HG03280 (cell line): ENCODE measurements at regions not wholly inside any gene's neighbourhood (a gene's known extent, or its start where the extent isn't known, plus 50 kb on each side); places are given as distances from the start of the nearest gene placed in this dataset.

Source experiments
- ATAC-seq: cut with Tn5 transposase; IDR thresholded peaks from one replicate; pipeline ENCODE4 v1.9.1; 2021; ENCODE audit warnings: mild to moderate bottlenecking, moderate library complexity; ENCODE audit not compliant: unreplicated experiment

DNA sequence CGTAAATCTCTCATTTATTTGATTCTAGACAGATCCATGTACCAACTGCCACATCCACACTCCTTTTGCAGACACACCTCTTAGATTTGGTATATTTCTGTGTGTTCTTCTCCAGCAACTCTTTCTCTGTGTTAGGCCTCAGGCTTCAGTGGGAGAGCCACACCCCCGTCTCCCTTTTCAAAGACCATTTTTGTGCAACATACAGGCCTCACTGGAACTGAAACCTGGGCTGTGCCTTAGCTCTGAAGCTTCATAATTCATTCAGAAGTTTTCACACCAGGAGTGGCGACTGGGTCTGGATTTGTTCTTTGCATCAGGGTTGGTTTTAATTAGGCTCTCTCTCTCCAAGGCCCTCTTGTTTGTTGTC is 170.2 kb downstream of the THBS2 start:
- ATAC-seq = no peak

- ATAC-seq = no peak
Measured at GRCh38 chr6:169082817-169083507, 170.7 kb downstream of the THBS2 start.

GRCh38 chr6:169082093-169082492 is 171.6 kb downstream of the THBS2 start:
- ATAC-seq = no peak

- ATAC-seq = no peak
Measured at GRCh38 chr6:169081248-169081647, 172.4 kb downstream of the THBS2 start.

- ATAC-seq = no peak
Measured at GRCh38 chr6:169079650-169080049, 174.0 kb downstream of the THBS2 start.

GRCh38 chr6:169078399-169079145 is 175.1 kb downstream of the THBS2 start:
- no peak for ATAC-seq

DNA sequence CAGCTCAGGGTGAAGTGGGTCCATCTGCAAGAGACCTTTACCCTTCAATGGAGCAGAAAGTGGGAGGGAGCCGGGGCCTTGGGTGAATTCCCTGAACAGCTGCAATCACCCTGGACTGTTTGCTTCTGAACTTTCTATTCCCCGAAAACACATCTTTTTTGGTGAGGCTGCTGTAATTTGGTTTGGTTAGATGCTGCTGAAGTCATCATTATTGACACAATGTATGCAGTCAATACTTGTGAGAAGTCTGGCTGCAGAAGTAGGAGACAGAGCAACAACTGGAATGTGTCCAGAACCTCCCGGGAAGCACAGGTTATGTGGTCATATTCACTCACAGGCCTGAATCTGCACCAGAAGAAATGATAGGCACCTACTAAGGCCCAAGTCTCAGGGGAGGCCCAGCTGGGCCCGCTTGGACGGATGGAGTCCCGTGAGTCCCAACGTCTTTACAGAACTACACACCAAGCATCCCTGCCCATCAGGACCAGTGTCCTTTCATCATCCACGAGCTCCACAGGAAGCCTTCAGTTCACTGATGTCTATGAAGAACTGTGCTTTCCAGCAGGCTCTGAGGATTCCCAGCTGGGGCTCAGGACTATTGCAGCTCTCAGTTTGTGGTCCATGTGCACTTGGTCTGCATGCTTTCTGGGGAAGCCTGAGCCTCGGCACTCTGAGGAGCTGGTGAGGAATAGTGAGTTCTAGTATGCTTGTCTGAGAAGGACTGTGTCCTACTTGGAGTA is 177.6 kb downstream of the THBS2 start:
- no peak for ATAC-seq

- no peak for ATAC-seq
Measured at GRCh38 chr6:169075211-169075914, 178.3 kb downstream of the THBS2 start.

- no peak for ATAC-seq
Measured at GRCh38 chr6:169074526-169074925, 179.1 kb downstream of the THBS2 start.

DNA sequence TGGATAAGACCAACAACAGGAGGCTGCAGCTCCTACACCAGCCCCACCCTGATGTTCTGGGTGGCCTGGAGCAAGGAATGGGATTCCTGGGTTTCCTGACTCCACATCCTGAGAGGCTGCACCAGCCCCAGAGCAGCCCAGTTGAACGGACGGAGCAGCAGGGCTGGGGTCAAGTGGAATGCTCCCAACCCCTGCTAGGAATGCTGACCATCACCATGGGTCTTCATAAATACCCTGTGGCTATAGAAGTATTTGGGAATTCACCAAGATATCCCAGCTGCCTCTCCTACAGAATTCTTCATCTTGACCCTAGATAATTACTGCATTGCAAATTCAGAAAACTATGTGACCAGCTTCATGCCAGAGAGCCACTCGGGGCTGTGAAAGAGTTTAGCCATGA is 180.3 kb downstream of the THBS2 start:
- ATAC-seq = no peak

DNA sequence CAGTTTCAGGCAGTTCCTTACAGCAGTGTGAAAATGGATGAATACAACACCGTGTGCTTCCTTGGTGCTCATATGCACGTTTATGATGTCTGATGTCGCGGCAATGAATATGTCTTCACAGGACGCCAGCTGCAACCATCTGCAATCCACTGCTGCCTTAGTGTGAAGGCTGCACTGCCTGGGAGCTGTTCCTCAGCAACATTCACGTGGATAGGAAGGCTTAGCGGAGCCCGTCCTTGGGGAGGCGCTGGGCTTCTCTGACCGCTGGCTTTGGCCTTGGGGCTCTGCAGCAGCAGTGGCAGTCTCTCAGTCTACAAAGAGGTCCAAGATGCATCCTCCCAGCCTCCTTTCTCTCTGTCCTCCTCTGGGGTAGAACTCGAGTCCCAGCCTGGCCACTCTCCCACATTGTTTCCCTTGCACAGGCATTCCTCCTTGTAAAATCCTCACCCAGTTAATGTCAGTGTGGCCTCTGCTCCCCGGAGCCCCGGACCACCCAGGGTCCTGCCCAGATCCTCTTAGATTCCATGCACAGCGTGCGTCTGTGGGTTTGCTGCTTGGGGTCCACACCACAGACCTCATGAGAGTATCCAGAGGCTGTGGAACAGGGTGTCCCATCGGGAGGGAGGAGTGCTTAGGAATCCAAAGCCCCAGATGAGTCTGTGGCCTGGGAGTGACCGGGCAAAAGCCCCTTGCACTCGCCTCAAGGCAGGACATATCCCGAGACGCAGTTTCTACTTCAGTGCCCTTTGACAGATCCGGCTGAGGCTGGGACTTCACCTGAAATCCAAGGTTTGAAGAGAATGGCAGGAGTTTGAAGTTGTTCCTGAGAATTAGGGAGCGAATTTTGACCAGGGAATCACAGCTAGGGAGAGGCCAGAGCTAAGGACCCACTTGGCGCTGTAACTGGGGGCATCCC is 181.3 kb downstream of the THBS2 start:
- no peak for ATAC-seq

DNA sequence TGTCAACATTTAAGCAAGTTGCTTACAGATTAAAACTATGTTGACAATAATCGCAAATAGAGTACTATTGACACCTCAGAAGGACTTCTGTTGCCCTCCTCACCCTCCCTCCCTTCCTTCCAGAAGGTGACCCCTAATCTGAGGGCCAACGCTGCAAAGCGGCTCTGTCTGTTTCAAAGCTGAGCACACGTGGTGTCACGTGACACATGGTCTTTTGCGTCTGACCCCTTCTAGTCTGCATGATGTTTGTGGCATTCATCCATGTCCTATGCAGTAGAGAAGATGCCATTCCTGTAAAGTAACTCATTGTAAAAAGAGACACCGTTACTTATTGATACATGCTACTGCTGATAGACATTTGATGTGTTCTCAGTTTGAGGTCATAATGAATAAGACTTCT is 182.3 kb downstream of the THBS2 start:
- ATAC-seq = no peak

DNA sequence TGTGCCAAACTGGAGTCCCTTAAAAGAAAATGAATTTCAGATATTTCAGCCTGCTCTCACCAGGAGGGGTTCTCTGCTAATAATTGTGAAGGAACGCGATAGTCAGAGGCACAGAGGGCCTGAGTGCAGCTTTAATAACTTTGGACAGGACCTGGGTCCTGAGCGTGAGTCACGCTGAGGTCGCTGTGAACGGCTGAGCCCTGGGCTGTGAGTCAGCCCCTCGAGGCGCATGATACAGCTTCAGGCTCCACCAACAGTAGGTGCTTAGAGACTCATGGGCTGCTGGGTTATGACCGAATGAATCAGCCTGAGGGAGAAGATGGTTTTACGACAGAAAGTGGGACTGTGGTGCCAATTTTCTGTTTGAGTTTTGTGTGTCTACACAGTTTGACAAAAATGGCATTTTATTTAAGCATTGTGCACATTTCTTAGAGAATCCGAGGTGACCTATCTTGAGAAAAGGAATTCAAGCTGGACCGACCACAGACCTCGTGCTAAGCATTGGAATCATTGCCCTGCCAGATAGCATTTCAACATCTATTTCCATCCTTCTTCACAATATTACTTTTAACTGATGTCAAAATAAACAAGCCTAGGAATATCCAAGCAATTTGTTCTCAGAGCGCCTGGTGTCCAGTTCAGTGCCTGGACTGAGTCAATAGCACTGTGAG is 183.0 kb downstream of the THBS2 start:
- no peak for ATAC-seq

DNA sequence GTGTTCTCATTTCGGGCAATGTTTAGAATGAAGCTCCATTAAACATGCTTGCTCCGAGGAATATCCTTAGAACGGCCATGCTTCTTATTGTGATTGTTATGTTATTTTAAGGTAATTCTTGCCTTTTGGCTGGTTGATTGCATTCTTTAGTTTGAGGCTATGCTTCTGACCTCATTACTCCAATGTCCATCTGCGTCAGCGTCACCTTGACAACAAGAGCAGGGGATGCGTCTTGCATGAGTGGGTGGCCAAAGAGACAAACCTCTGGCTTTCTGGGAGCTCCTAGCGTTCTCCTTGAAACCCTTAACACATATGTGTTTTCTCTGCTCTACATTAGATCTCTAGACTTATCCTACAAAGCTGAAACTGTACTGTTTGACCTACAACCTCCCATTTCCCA is 184.3 kb downstream of the THBS2 start:
- no peak for ATAC-seq

DNA sequence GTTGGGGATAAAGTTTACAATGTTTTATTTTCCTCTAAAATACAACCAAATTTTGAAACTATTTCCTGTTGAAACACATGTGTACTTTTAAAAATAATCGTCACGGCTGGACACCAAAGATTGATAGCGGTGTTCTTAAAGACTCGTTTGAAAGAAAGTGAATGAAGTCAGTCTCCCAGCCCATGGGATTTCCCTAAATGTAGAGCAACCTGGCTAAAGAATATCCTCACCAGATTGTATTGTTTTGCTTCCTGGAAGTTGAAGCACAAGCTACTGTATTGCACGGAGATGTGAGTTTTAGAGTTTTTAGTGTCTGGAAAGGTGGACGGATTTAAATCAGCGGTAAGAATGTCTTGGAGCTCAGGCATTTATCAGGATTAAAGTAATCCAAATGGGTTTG is 189.5 kb downstream of the THBS2 start:
- ATAC-seq = no peak

DNA sequence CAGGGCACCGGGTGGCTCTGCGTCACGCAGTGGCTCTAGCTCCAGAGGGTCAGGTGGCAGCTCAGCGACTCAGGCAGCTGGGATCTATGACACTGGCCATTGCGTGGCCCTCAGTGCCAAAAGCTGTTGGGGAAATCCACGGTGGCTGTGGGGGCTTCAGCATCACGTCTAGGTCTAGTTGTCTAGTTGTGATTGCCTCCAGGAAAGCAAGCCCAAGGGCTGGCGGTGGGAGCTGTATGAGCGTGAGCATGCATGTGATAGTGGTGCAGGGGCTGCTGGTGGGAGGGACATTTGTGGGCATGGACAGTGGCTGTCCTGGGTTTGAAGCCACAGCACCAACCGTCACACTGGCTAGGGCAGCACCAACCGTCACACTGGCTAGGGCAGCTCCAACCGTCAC is 191.4 kb downstream of the THBS2 start:
- ATAC-seq = no peak

DNA sequence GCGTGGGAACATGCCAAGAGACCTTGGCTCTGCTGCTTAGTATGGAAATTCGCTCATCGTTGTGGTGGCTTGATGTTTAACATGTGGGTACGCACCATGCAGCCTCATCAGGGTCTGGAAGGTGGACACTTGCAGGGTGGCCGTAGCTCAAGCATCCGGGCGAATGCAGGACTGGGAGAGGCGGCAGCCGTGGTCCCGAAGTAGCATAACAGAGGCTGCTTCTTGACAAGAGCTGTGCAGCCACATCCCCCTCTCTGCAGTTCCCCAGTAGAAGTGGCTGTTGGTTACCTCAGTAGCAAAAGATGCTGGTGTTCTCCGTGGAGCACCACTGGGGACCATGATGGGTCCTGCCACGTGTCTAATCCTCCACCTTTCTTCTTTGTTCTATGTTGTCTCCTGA is 195.0 kb downstream of the THBS2 start:
- ATAC-seq = no peak

- ATAC-seq = no peak
Measured at GRCh38 chr6:169052462-169052861, 201.2 kb downstream of the THBS2 start.

- no peak for ATAC-seq
Measured at GRCh38 chr6:169051371-169051770, 202.3 kb downstream of the THBS2 start.

GRCh38 chr6:169048865-169049205 is 204.8 kb downstream of the THBS2 start:
- ATAC-seq = no peak
